H1 (cell line): ENCODE measurements at regions not wholly inside any gene's neighbourhood (a gene's known extent, or its start where the extent isn't known, plus 50 kb on each side); places are given as distances from the start of the nearest gene placed in this dataset.

ENCODE experiments used
- CTCF ChIA-PET: fragments of 300-600 bp; sonication (Branson Sonifier 250); formaldehyde crosslinking; loops from one replicate; lab custom pipeline; 2021; ENCODE audit not compliant: partially characterized antibody; lab: Charles Lee
- POLR2A ChIA-PET: fragments of 300-600 bp; sonication (Branson Sonifier 250); formaldehyde crosslinking; loops from one replicate; lab custom pipeline; 2021; ENCODE audit warnings: inconsistent platforms; ENCODE audit not compliant: partially characterized antibody; lab: Charles Lee
- DNase-seq, 2 experiments: peaks; one replicate each; pipeline versions ENCODE4 v3.0.0 to v3.0.0-alpha.2; 2010 to 2022; ENCODE audit warnings: low spot score in 2 of 2, low read depth in 1 of 2, mixed read lengths in 1 of 2
- FAIRE-seq: peaks from 2 replicates; lab custom pipeline; 2011; peaks lifted over from hg19 to GRCh38; lab: Jason Lieb, UNC
- H2AFZ ChIP-seq: 2 replicates; pipeline ENCODE4 v1.8.1; 2012; ENCODE audit warnings: low read length, inconsistent platforms
- H2AK5ac ChIP-seq: 2 replicates; pipeline ENCODE4 v1.6.1; 2013; ENCODE audit warnings: low read depth, low read length
- H2BK120ac ChIP-seq: replicated peaks from 2 replicates; pipeline ENCODE3; 2013; ENCODE audit warnings: low read depth, low read length, inconsistent platforms
- H2BK12ac ChIP-seq: 2 replicates; pipeline ENCODE4 v1.6.1; 2013; ENCODE audit warnings: low read depth, low read length
- H2BK15ac ChIP-seq: 2 replicates; pipeline ENCODE4 v1.6.1; 2013; ENCODE audit warnings: low read length
- H2BK20ac ChIP-seq: 2 replicates; pipeline ENCODE4 v1.6.1; 2013; ENCODE audit warnings: low read length
- H2BK5ac ChIP-seq: 2 replicates; pipeline ENCODE4 v1.6.1; 2013; ENCODE audit warnings: low read depth, low read length
- H3K14ac ChIP-seq: 2 replicates; pipeline ENCODE4 v1.6.1; 2013; ENCODE audit warnings: inconsistent platforms; ENCODE audit not compliant: insufficient read length
- H3K18ac ChIP-seq: 2 replicates; pipeline ENCODE4 v1.6.1; 2013; ENCODE audit warnings: low read length; ENCODE audit errors: extremely low read depth
- H3K23ac ChIP-seq: 2 replicates; pipeline ENCODE4 v1.6.1; 2013; ENCODE audit warnings: inconsistent platforms; ENCODE audit not compliant: insufficient read length
- H3K23me2 ChIP-seq: 2 replicates; pipeline ENCODE4 v1.6.1; 2013; ENCODE audit warnings: low read depth, low read length
- H3K27ac ChIP-seq: 2 replicates; pipeline ENCODE4 v1.6.1; 2011; ENCODE audit warnings: low read depth, low read length, inconsistent platforms
- H3K27me3 ChIP-seq, 4 experiments: replicated peaks in 1 of 4; 1 replicate in 1 of 4; 2 replicates in 3 of 4; pipeline versions ENCODE4 v1.6.1 to v1.8.1; 2011 to 2013; ENCODE audit warnings: low read length in 3 of 4, mild to moderate bottlenecking in 3 of 4, inconsistent platforms in 2 of 4, mixed read lengths in 2 of 4, moderate library complexity in 1 of 4; ENCODE audit not compliant: control insufficient read depth in 3 of 4, insufficient read depth in 3 of 4; ENCODE audit errors: extremely low read depth in 1 of 4
- H3K36me3 ChIP-seq, 4 experiments: 2 replicates each; pipeline versions ENCODE4 v1.6.1 to v1.8.1; 2011 to 2013; ENCODE audit warnings: mild to moderate bottlenecking in 4 of 4, low read length in 3 of 4, moderate library complexity in 2 of 4, control low read depth in 1 of 4, inconsistent platforms in 1 of 4; ENCODE audit not compliant: insufficient read depth in 4 of 4, control insufficient read depth in 2 of 4
- H3K4ac ChIP-seq: replicated peaks from 2 replicates; pipeline ENCODE3; 2013; ENCODE audit warnings: low read length, low read depth, mixed read lengths, inconsistent platforms; ENCODE audit not compliant: insufficient read length
- H3K4me1 ChIP-seq, 4 experiments: replicated peaks in 1 of 4; 1 replicate in 1 of 4; 2 replicates in 3 of 4; pipeline versions ENCODE4 v1.6.1 to v1.8.1; 2011 to 2013; ENCODE audit warnings: low read length in 3 of 4, inconsistent platforms in 2 of 4, mixed read lengths in 1 of 4; ENCODE audit not compliant: insufficient read depth in 4 of 4, control insufficient read depth in 3 of 4
- H3K4me2 ChIP-seq, 2 experiments: 2 replicates each; pipeline versions ENCODE4 v1.6.1 to v1.8.1; 2011 to 2013; ENCODE audit warnings: low read depth in 2 of 2, low read length in 2 of 2, control low read depth in 1 of 2, inconsistent platforms in 1 of 2, mild to moderate bottlenecking in 1 of 2; ENCODE audit not compliant: insufficient read depth in 1 of 2
- H3K4me3 ChIP-seq, 4 experiments: fragments of 200-600, 300-600 bp in 1 of 4; sonication (generic), shearing (Covaris generic), sonication (Bioruptor Twin) in 1 of 4; 2 replicates each; pipeline versions ENCODE4 v1.5.1 to v1.8.1; 2011 to 2016; ENCODE audit warnings: low read length in 4 of 4, low read depth in 3 of 4, control low read depth in 2 of 4, inconsistent platforms in 2 of 4, mild to moderate bottlenecking in 2 of 4, mixed read lengths in 1 of 4, moderate library complexity in 1 of 4; ENCODE audit not compliant: insufficient read depth in 2 of 4; ENCODE audit errors: extremely low read depth in 1 of 4
- H3K56ac ChIP-seq: replicated peaks from 2 replicates; pipeline ENCODE3; 2013; ENCODE audit warnings: low read depth, mild to moderate bottlenecking, mixed read lengths, low read length, inconsistent platforms; ENCODE audit not compliant: insufficient read length
- H3K79me1 ChIP-seq: 2 replicates; pipeline ENCODE4 v1.6.1; 2013; ENCODE audit warnings: low read depth, low read length, control low read depth
- H3K79me2 ChIP-seq, 2 experiments: 2 replicates each; pipeline versions ENCODE4 v1.6.1 to v1.8.1; 2012 to 2013; ENCODE audit warnings: low read length in 2 of 2, mild to moderate bottlenecking in 2 of 2, inconsistent platforms in 1 of 2; ENCODE audit not compliant: insufficient read depth in 2 of 2, control insufficient read depth in 1 of 2
- H3K9ac ChIP-seq, 4 experiments: replicated peaks in 1 of 4; 1 replicate in 1 of 4; 2 replicates in 3 of 4; pipeline versions ENCODE4 v1.6.1 to v1.8.1; 2011 to 2013; ENCODE audit warnings: low read depth in 3 of 4, low read length in 3 of 4, control low read depth in 2 of 4, mild to moderate bottlenecking in 2 of 4, moderate library complexity in 2 of 4, inconsistent platforms in 1 of 4; ENCODE audit errors: extremely low read depth in 1 of 4
- H3K9me3 ChIP-seq, 2 experiments: 2 replicates each; pipeline versions ENCODE4 v1.6.1 to v1.8.1; 2012 to 2013; ENCODE audit warnings: mild to moderate bottlenecking in 2 of 2, moderate library complexity in 2 of 2, control low read depth in 1 of 2, inconsistent platforms in 1 of 2, low read depth in 1 of 2, low read length in 1 of 2, mixed read lengths in 1 of 2; ENCODE audit not compliant: insufficient read depth in 2 of 2
- H4K20me1 ChIP-seq, 2 experiments: replicated peaks in 1 of 2; 2 replicates each; pipeline versions ENCODE3 to v1.8.1; 2011 to 2013; ENCODE audit warnings: inconsistent platforms in 2 of 2, low read length in 2 of 2, mild to moderate bottlenecking in 1 of 2; ENCODE audit not compliant: insufficient read depth in 2 of 2, control insufficient read depth in 1 of 2
- H4K5ac ChIP-seq: 2 replicates; pipeline ENCODE4 v1.6.1; 2013; ENCODE audit warnings: low read length, low read depth, mixed read lengths, inconsistent platforms; ENCODE audit not compliant: insufficient read length
- H4K8ac ChIP-seq: 2 replicates; pipeline ENCODE4 v1.8.0; 2013; ENCODE audit warnings: mild to moderate bottlenecking, moderate library complexity, low read length, inconsistent platforms; ENCODE audit not compliant: insufficient read depth; ENCODE audit errors: extremely low read depth
- H4K91ac ChIP-seq: replicated peaks from 2 replicates; pipeline ENCODE3; 2013; ENCODE audit warnings: low read length, mixed read lengths, inconsistent platforms; ENCODE audit not compliant: insufficient read length
- CTBP2 ChIP-seq: IDR thresholded peaks from 2 replicates; pipeline ENCODE4 v1.7.0; 2011; ENCODE audit warnings: borderline replicate concordance, mild to moderate bottlenecking, moderate library complexity, mixed read lengths, low read length; ENCODE audit not compliant: insufficient read depth, insufficient read length
- EP300 ChIP-seq, 2 experiments: IDR thresholded peaks; 1 replicate in 1 of 2; 2 replicates in 1 of 2; pipeline ENCODE4 v1.6.1; 2011 to 2012; ENCODE audit warnings: low read depth in 2 of 2, low read length in 2 of 2, mild to moderate bottlenecking in 2 of 2, borderline replicate concordance in 1 of 2, inconsistent platforms in 1 of 2, moderate library complexity in 1 of 2
- NRF1 ChIP-seq: IDR thresholded peaks from 2 replicates; pipeline ENCODE4 v1.6.1; 2011; ENCODE audit warnings: mild to moderate bottlenecking, low read depth, low read length, improper control_type of control experiment
- RBBP5 ChIP-seq: IDR thresholded peaks from 2 replicates; pipeline ENCODE4 v1.7.1; 2012; ENCODE audit warnings: low read depth, mild to moderate bottlenecking, inconsistent platforms, low read length, moderate library complexity, borderline replicate concordance
- RFX5 ChIP-seq: IDR thresholded peaks from 2 replicates; pipeline ENCODE4 v1.6.1; 2011; ENCODE audit warnings: low read depth, low read length, improper control_type of control experiment, borderline replicate concordance
- RNF2 ChIP-seq: fragments of 200-900, 300-1000 bp; sonication (generic); IDR thresholded peaks from 2 replicates; pipeline ENCODE4 v1.7.1; 2016; ENCODE audit warnings: borderline replicate concordance, low read depth, mild to moderate bottlenecking, antibody characterized with exemption, low read length; ENCODE audit not compliant: poor library complexity, severe bottlenecking; ENCODE audit errors: missing control alignments
- SIN3A ChIP-seq, 2 experiments: IDR thresholded peaks in 1 of 2; conservative IDR thresholded peaks in 1 of 2; 2 replicates each; pipeline ENCODE4 v1.6.1; 2011 to 2012; ENCODE audit warnings: low read length in 2 of 2, improper control_type of control experiment in 1 of 2, low read depth in 1 of 2, mild to moderate bottlenecking in 1 of 2
- SIRT6 ChIP-seq: IDR thresholded peaks from one replicate; pipeline ENCODE4 v1.7.1; 2012; ENCODE audit warnings: low read length, inconsistent platforms
- SIX5 ChIP-seq: IDR thresholded peaks from 2 replicates; pipeline ENCODE4 v1.6.1; 2011; ENCODE audit warnings: mild to moderate bottlenecking, low read depth, low read length
- SP2 ChIP-seq: IDR thresholded peaks from 2 replicates; pipeline ENCODE4 v1.6.1; 2012; ENCODE audit warnings: mild to moderate bottlenecking, low read length, inconsistent platforms
- SP4 ChIP-seq: IDR thresholded peaks from 2 replicates; pipeline ENCODE4 v1.6.1; 2012; ENCODE audit warnings: low read length, inconsistent platforms
- TAF7 ChIP-seq: optimal IDR thresholded peaks from 2 replicates; pipeline ENCODE3; 2011; ENCODE audit warnings: low read depth, mild to moderate bottlenecking, inconsistent platforms, low read length, moderate library complexity, borderline replicate concordance
- WGBS, 2 experiments: shearing (Covaris generic) in 1 of 2; methylation state at CpG; one replicate each; pipeline versions ENCODE4 v1.1.6 to v1.1.7; 2013 to 2015; ENCODE audit warnings: low lambda C conversion rate in 2 of 2, mixed read lengths in 2 of 2, inconsistent platforms in 1 of 2, low coverage in 1 of 2, missing lambda C conversion rate in 1 of 2; ENCODE audit not compliant: insufficient replicate concordance in 2 of 2, insufficient coverage in 1 of 2, insufficient read length in 1 of 2; ENCODE audit errors: extremely low coverage in 1 of 2, missing lambda C conversion rate in 1 of 2; 5-methylcytosine and 5-hydroxymethylcytosine counted together
- TF ChIP-seq, protein P1 (sequence below): IDR thresholded peaks from 2 replicates; pipeline ENCODE4 v1.6.1; 2011; ENCODE audit warnings: low read depth, mild to moderate bottlenecking, low read length; ENCODE audit not compliant: insufficient read depth

DNA sequence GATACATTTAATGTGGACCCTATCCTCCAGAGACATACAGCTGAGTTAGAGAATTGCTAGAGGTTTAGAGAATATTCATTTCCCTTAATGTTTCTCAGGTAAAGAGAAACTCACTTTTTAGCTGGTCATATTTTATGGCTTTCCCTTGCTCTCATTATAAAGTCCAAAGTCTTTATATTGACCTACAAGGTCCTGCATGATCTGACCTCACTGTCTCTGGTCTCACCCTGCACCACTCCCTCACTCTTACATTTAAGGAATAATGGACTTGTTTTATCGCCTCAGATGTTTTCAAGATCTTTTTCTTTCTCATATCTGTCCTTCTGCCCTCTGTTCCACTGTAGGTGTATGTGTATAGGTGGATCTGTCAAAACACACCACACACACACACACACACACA is 597.3 kb downstream of the PLCL1 start:
- DNase-seq, result no peak
- H2AK5ac ChIP-seq, result no peak overlapping the region
- H4K5ac ChIP-seq, result no peak overlapping the region
- no peak overlapping the region for H3K4ac ChIP-seq
- H3K27me3 ChIP-seq, result no peaks in the 10 kb centered on the region
- H4K8ac ChIP-seq, result no peak overlapping the region
- no peak overlapping the region for H2BK120ac ChIP-seq
- no peak overlapping the region for H2AFZ ChIP-seq
- FAIRE-seq, result no peak
- H2BK12ac ChIP-seq, result no peak overlapping the region
- H4K91ac ChIP-seq, result no peak overlapping the region
- no peak overlapping the region for H3K23ac ChIP-seq
- no peak overlapping the region for H3K4me2 ChIP-seq
- H3K56ac ChIP-seq, result no peak overlapping the region
- no peaks in the 10 kb centered on the region for H4K20me1 ChIP-seq
- no peak overlapping the region for H2BK20ac ChIP-seq
- H3K23me2 ChIP-seq, result no peaks in the 10 kb centered on the region; the same call in 1 of the 2 replicates
- ChIA-PET POLR2A (no interaction called here), CTCF (interaction anchor here (0.6 kb wide), 1 partner anchor 1199 kb away, joined by 3 read pairs; no protein-coding TSS in a partner anchor)
- H3K79me1 ChIP-seq, result no peaks in the 10 kb centered on the region
- no peak overlapping the region for H3K14ac ChIP-seq
- H2BK15ac ChIP-seq, result no peak overlapping the region
- H3K9me3 ChIP-seq, result no peaks in the 10 kb centered on the region
- no peak overlapping the region for H3K4me3 ChIP-seq
- H3K18ac ChIP-seq, result no peak overlapping the region
- no peak overlapping the region for H3K27ac ChIP-seq
- no peak overlapping the region for H3K9ac ChIP-seq
- WGBS, 2 experiments, result 83% methylated on average over 1 of the region's 1 CpG; no CpG with 5 or more reads in 1 of the 2 experiments
- no peaks in the 10 kb centered on the region for H3K79me2 ChIP-seq
- H2BK5ac ChIP-seq, result no peak overlapping the region
- H3K4me1 ChIP-seq, result no peaks in the 10 kb centered on the region
- H3K36me3 ChIP-seq, result no peaks in the 10 kb centered on the region
- TF ChIP-seq NRF1 (no peak), SIN3A (conservative IDR thresholded peaks at IDR 0.05 in 1 of 2, IDR thresholded peaks at IDR 0.05 in 1 of 2; ENCODE audit: low read depth in 1 of 2, low read length in 2 of 2) (no peak), RNF2 (no peak), CTBP2 (no peak), SP2 (no peak), TAF7 (no peak), SIX5 (no peak), EP300 (IDR thresholded peaks at IDR 0.05; ENCODE audit: borderline replicate concordance in 1 of 2, low read depth in 2 of 2, low read length in 2 of 2) (no peak), SIRT6 (no peak), RFX5 (no peak), RBBP5 (no peak), SP4 (no peak)
- TF ChIP-seq, protein P1, sequence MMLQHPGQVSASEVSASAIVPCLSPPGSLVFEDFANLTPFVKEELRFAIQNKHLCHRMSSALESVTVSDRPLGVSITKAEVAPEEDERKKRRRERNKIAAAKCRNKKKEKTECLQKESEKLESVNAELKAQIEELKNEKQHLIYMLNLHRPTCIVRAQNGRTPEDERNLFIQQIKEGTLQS, result no peak
